Neutrophil (primary cell): ENCODE measurements at regions not wholly inside any gene's neighbourhood (a gene's known extent, or its start where the extent isn't known, plus 50 kb on each side); places are given as distances from the start of the nearest gene placed in this dataset.

Source experiments
- H3K27ac ChIP-seq: fragments of 200-600 bp; sonication (generic); 2 replicates; pipeline ENCODE4 v1.5.1; 2016; ENCODE audit warnings: mild to moderate bottlenecking, moderate library complexity
- H3K27me3 ChIP-seq: fragments of 200-600 bp; sonication (generic); 2 replicates; pipeline ENCODE4 v1.6.0; 2016; ENCODE audit warnings: mild to moderate bottlenecking
- H3K36me3 ChIP-seq: fragments of 200-600 bp; sonication (generic); 2 replicates; pipeline ENCODE4 v1.5.1; 2017
- H3K4me1 ChIP-seq, 2 experiments: fragments of 200-600 bp in 1 of 2; sonication (generic) in 1 of 2; 1 replicate in 1 of 2; 2 replicates in 1 of 2; pipeline versions ENCODE4 v1.5.1 to v1.6.1; 2013 to 2016; ENCODE audit warnings: low read depth in 1 of 2, low read length in 1 of 2, mild to moderate bottlenecking in 1 of 2, moderate library complexity in 1 of 2; ENCODE audit not compliant: control insufficient read depth in 1 of 2, insufficient read depth in 1 of 2
- H3K4me3 ChIP-seq, 2 experiments: fragments of 200-600 bp in 1 of 2; sonication (generic) in 1 of 2; 1 replicate in 1 of 2; 2 replicates in 1 of 2; pipeline ENCODE4 v1.5.1; 2013 to 2016; ENCODE audit warnings: low read depth in 1 of 2, low read length in 1 of 2, mild to moderate bottlenecking in 1 of 2, moderate library complexity in 1 of 2
- H3K9me3 ChIP-seq: fragments of 200-600 bp; sonication (generic); 2 replicates; pipeline ENCODE4 v1.5.1; 2016
- CTCF ChIP-seq: fragments of 200-600 bp; sonication (generic); IDR thresholded peaks from 2 replicates; pipeline ENCODE4 v1.5.1; 2016; ENCODE audit warnings: antibody characterized with exemption

DNA sequence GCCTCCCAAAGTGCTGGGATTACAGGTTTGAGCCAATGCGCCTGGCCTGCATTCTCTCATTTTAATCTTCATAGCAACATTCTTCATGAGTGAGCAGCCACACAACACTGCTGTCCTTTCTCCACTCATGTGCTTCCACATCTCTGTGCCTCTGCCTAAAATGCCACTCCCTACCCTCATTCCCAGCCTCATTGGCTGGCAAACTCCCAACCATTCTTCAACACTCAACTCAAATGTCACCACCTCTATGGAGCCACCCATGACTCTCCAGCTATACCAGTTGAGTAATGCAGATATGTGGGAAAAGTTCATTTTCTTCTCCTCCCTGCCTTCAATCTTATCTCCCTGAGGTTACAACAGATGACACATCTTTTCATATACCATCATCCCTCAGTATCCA, 53.9 kb upstream of the ZC3H12A start:
- Histone ChIP-seq H3K4me1 (no peaks in the 10 kb centered on the region), H3K9me3 (no peaks in the 10 kb centered on the region), H3K27ac (no peak overlapping the region), H3K4me3 (no peak overlapping the region), H3K36me3 (no peaks in the 10 kb centered on the region), H3K27me3 (peaks cover 18% of the 10 kb centered on the region)
- no peak for TF ChIP-seq CTCF

DNA sequence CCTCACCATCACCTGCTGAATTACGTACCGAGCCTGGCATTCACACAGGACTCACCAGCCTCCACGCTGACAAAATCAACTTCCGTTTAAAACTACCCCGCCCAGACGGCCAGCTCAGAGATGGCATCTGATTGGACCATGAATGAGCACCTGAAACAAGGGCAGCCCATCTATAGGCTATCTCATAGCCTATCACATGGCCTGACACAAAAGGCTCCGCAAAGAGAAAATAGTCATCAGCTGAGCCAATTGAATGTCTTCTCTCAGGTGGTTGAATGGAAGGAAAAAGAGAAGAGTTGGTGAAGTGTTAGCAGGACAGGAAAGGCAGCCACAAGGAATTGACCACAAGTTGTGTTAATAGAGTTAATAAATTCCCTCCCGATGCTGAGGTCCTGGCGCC, 50.6 kb upstream of the ZC3H12A start:
- no peaks in the 10 kb centered on the region for H3K36me3 ChIP-seq
- H3K27me3 ChIP-seq, result peaks cover 28% of the 10 kb centered on the region
- TF ChIP-seq CTCF, result no peak
- H3K4me1 ChIP-seq, result no peaks in the 10 kb centered on the region
- no peaks in the 10 kb centered on the region for H3K9me3 ChIP-seq
- no peak overlapping the region for H3K4me3 ChIP-seq
- H3K27ac ChIP-seq, result no peak overlapping the region

- no peaks in the 10 kb centered on the region for H3K36me3 ChIP-seq
- peaks cover 30% of the 10 kb centered on the region for H3K27me3 ChIP-seq
- no peak overlapping the region for H3K4me3 ChIP-seq
- no peak for TF ChIP-seq CTCF
- H3K9me3 ChIP-seq, result no peaks in the 10 kb centered on the region
- H3K4me1 ChIP-seq, result no peaks in the 10 kb centered on the region
- H3K27ac ChIP-seq, result no peak overlapping the region
Observed at GRCh38 chr1:37424523-37424922, 49.9 kb upstream of the ZC3H12A start.
